Fibroblast of lung (primary cell): ENCODE measurements at regions not wholly inside any gene's neighbourhood (a gene's known extent, or its start where the extent isn't known, plus 50 kb on each side); places are given as distances from the start of the nearest gene placed in this dataset.

Experiments
- CTCF ChIP-seq, 2 donors: IDR thresholded peaks in 1 of 2; conservative IDR thresholded peaks in 1 of 2; 1 replicate in 1 of 2; 2 replicates in 1 of 2; pipeline ENCODE4 v1.5.1; 2011 to 2012; ENCODE audit warnings: low read length in 2 of 2, control low read depth in 1 of 2, inconsistent platforms in 1 of 2, low read depth in 1 of 2, mild to moderate bottlenecking in 1 of 2
- EZH2 ChIP-seq: IDR thresholded peaks from 2 replicates; pipeline ENCODE4 v1.5.1; 2012; ENCODE audit warnings: low read length, control low read depth, mild to moderate bottlenecking; ENCODE audit errors: missing control alignments

- TF ChIP-seq CTCF (conservative IDR thresholded peaks at IDR 0.05 in 1 of 2, IDR thresholded peaks at IDR 0.05 in 1 of 2; ENCODE audit: low read depth in 1 of 2, low read length in 2 of 2) (no peak), EZH2 (no peak)
These were observed 290.4 kb downstream of the OLFM3 start for GRCh38 chr1:101706366-101706765.
